HepG2 (cell line): ENCODE measurements at regions not wholly inside any gene's neighbourhood (a gene's known extent, or its start where the extent isn't known, plus 50 kb on each side); places are given as distances from the start of the nearest gene placed in this dataset.

Experiments
- CTCF ChIP-seq: sonication (generic); formaldehyde crosslinking; IDR thresholded peaks from 2 replicates; pipeline ENCODE4 v1.5.0; 2020; ENCODE audit warnings: mild to moderate bottlenecking, missing genetic modification reagents, moderate library complexity
- DZIP1 ChIP-seq: sonication (generic); formaldehyde crosslinking; IDR thresholded peaks from 2 replicates; pipeline ENCODE4 v1.5.0; 2020; ENCODE audit warnings: mild to moderate bottlenecking, missing genetic modification reagents
- EED ChIP-seq: sonication (generic); formaldehyde crosslinking; IDR thresholded peaks from 2 replicates; pipeline ENCODE4 v1.5.0; 2020; ENCODE audit warnings: mild to moderate bottlenecking, missing genetic modification reagents
- EZH2 ChIP-seq: conservative IDR thresholded peaks from 2 replicates; pipeline ENCODE4 v1.6.1; 2012; ENCODE audit warnings: mild to moderate bottlenecking, low read depth, low read length, moderate library complexity
- POLR2A ChIP-seq, 2 experiments: IDR thresholded peaks; 2 replicates each; pipeline ENCODE4 v1.6.1; 2011; ENCODE audit warnings: low read depth in 2 of 2, low read length in 2 of 2, mild to moderate bottlenecking in 1 of 2, moderate library complexity in 1 of 2; ENCODE audit not compliant: insufficient read depth in 1 of 2
- SNAPC4 ChIP-seq: sonication (generic); formaldehyde crosslinking; IDR thresholded peaks from 2 replicates; pipeline ENCODE4 v1.4.0; 2020; ENCODE audit warnings: mild to moderate bottlenecking, missing genetic modification reagents
- ZNF543 ChIP-seq: sonication (generic); formaldehyde crosslinking; IDR thresholded peaks from 2 replicates; pipeline ENCODE4 v1.4.0; 2020; ENCODE audit warnings: mild to moderate bottlenecking, missing genetic modification reagents

DNA sequence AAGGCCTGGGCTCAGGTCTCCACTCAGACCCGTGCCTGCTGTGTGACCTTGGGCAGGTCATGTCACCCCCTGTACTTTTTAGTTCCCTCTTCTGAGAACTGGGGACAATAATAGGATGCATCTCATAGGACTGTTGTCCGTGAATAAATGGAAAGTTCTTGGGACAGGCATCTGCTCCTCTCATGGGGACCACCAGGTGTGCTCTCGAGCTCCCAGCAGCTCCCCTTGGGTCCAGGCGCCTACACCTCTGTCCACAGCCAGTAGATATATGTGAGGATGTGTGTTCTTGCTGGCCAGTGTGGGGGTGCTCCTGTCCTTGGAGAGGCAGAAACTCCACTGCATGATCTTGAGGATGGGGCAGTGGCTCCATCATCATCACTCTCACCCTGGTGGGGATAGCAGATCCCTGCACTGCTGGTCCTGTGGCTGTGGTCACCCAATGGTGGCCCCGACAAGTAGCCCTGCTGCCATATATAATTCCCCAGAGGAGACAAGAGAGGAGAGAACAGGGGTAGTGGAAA lies 257.6 kb upstream of the TLE3 start:
- TF ChIP-seq EZH2 (no peak), EED (CRISPR knock-in tag) (no peak), SNAPC4 (CRISPR knock-in tag) (no peak), CTCF (CRISPR knock-in tag) (no peak), DZIP1 (CRISPR knock-in tag) (no peak), POLR2A (IDR thresholded peaks at IDR 0.05; ENCODE audit: insufficient read depth in 1 of 2, low read depth in 2 of 2, low read length in 2 of 2) (no peak), ZNF543 (no peak)
